Neural progenitor cell (in vitro differentiated cells): ENCODE measurements at regions not wholly inside any gene's neighbourhood (a gene's known extent, or its start where the extent isn't known, plus 50 kb on each side); places are given as distances from the start of the nearest gene placed in this dataset.

Source experiments
- CTCF ChIP-seq: fragments of 200-600 bp; sonication (generic); IDR thresholded peaks from 2 replicates; pipeline ENCODE4 v1.5.1; 2017; ENCODE audit warnings: antibody characterized with exemption, mild to moderate bottlenecking
- EZH2phosphoT487 ChIP-seq: fragments of 200-600 bp; sonication (generic); IDR thresholded peaks from 2 replicates; pipeline ENCODE4 v1.6.1; 2017; ENCODE audit warnings: antibody characterized with exemption

- TF ChIP-seq CTCF: no peak
- TF ChIP-seq EZH2phosphoT487: no peak
These were observed 74.5 kb upstream of the FGFR2 start for GRCh38 chr10:121672733-121673132.
